LNCaP clone FGC (cell line): ENCODE measurements at regions not wholly inside any gene's neighbourhood (a gene's known extent, or its start where the extent isn't known, plus 50 kb on each side); places are given as distances from the start of the nearest gene placed in this dataset.

ENCODE experiments used
- DNase-seq: peaks from one replicate; pipeline ENCODE4 v3.0.0-alpha.2; 2011; ENCODE audit warnings: low read depth
- H3K4me3 ChIP-seq: 2 replicates; pipeline ENCODE4 v1.5.1; 2011; ENCODE audit warnings: mild to moderate bottlenecking, low read depth, low read length, control low read depth
- TF ChIP-seq, protein P1 (sequence below): IDR thresholded peaks from 2 replicates; pipeline ENCODE4 v1.5.1; 2012; ENCODE audit warnings: mild to moderate bottlenecking; ENCODE audit not compliant: control insufficient read depth, insufficient read depth; ENCODE audit errors: extremely low read depth

DNA sequence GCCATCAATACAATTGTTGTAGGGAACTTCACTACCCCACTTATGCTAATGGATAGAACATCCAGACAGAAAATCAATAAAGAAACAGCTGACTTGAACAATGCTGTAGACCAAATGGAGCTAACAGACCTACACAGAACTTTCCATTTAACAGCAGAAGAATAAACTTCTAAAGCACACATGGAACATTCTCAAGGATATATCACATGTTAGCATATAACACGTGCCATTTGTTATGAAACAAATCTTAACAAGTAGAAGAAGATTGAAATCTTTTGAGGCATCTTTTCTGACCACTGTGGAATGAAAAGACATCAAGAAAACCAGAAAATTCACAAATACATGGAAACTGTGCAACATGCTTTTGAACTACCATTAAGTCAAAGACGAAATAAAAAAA lies 62.5 kb upstream of the RNU6-8 start:
- H3K4me3 ChIP-seq: no peak overlapping the region
- TF ChIP-seq, protein P1, sequence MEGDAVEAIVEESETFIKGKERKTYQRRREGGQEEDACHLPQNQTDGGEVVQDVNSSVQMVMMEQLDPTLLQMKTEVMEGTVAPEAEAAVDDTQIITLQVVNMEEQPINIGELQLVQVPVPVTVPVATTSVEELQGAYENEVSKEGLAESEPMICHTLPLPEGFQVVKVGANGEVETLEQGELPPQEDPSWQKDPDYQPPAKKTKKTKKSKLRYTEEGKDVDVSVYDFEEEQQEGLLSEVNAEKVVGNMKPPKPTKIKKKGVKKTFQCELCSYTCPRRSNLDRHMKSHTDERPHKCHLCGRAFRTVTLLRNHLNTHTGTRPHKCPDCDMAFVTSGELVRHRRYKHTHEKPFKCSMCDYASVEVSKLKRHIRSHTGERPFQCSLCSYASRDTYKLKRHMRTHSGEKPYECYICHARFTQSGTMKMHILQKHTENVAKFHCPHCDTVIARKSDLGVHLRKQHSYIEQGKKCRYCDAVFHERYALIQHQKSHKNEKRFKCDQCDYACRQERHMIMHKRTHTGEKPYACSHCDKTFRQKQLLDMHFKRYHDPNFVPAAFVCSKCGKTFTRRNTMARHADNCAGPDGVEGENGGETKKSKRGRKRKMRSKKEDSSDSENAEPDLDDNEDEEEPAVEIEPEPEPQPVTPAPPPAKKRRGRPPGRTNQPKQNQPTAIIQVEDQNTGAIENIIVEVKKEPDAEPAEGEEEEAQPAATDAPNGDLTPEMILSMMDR: no peak

DNA sequence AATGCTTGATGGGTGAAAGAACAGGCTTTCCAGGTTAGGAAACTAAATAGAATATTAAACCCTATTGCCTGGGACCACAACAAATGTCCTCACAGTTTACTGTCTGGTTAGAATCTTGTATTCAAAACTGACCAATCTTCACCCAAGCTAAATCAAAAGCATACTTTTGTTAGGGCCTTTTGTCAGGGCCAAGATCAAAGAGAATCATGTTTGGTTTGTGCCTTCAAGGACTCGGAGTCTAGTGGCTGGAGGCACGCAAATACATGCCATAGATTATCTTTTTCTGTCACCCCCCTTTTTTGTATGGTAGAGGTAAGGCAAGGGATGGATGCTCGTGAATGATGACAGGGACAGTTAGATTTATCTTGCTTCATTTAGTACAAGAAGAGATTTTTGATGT lies 51.1 kb upstream of the AKAP6 start:
- no peak overlapping the region for H3K4me3 ChIP-seq
- TF ChIP-seq, protein P1: no peak
- DNase-seq: no peak

More for the DNA sequence above, 62.5 kb upstream of the RNU6-8 start:
- DNase-seq: no peak
